ENCODE measurements at regions not wholly inside any gene's neighbourhood (a gene's known extent, or its start where the extent isn't known, plus 50 kb on each side); places are given as distances from the start of the nearest gene placed in this dataset.

DNA sequence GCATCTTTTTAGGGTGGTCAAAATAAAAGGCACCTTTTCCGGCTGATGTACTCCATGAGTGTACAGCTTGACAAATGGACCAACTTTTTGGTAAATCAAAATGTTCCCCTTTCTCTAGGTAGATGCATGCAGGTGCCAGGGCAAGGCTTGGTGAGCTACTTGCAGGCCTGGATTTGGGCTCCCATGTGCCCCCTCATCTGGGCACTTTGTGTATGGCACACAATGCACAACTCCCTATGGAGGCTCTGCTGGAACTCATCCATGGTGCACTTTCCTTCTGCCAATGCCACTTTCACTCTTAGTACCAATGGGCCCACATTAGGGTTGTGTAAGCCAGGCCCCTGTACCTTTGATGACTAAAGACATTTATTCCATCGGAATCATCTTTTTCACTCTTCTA is 300.8 kb downstream of the SDHAF3 start:
- Histone ChIP-seq H3K4me3 (replicated peaks in 1 of 3) (no peak overlapping the region), H3K27me3 (no peaks in the 10 kb centered on the region), H3K9me3 (no peaks in the 10 kb centered on the region), H3K4me1 (no peaks in the 10 kb centered on the region), H3K36me3 (no peaks in the 10 kb centered on the region), H3K27ac (no peak overlapping the region)
- intact Hi-C loops (cut with DNase I), result no loop called here
- WGBS, 2 donors, result 91 to 94% methylated on average over 2 of the region's 2 CpGs
- TF ChIP-seq POLR2A (IDR thresholded peaks at IDR 0.05), result no peak
- TF ChIP-seq, protein P1, sequence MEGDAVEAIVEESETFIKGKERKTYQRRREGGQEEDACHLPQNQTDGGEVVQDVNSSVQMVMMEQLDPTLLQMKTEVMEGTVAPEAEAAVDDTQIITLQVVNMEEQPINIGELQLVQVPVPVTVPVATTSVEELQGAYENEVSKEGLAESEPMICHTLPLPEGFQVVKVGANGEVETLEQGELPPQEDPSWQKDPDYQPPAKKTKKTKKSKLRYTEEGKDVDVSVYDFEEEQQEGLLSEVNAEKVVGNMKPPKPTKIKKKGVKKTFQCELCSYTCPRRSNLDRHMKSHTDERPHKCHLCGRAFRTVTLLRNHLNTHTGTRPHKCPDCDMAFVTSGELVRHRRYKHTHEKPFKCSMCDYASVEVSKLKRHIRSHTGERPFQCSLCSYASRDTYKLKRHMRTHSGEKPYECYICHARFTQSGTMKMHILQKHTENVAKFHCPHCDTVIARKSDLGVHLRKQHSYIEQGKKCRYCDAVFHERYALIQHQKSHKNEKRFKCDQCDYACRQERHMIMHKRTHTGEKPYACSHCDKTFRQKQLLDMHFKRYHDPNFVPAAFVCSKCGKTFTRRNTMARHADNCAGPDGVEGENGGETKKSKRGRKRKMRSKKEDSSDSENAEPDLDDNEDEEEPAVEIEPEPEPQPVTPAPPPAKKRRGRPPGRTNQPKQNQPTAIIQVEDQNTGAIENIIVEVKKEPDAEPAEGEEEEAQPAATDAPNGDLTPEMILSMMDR (IDR thresholded peaks at IDR 0.05), result no peak
- DNase-seq, result no peak

DNA sequence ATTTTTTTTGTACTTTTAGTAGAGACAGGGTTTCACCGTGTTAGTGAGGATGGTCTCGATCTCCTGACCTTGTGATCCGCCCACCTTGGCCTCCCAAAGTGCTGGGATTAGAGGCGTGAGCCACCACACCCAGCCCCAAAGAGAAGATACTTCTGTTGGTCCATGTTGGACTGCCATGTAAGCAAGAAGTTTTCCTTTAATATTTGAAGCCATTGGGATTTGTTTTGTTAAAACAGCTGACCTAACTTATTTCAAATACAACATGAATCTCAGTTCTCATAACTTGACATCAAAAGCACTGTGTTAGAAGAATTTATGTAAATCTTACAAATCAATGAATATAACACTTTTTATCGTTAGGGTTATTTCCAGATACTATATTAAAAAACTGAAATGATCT is 302.4 kb downstream of the SDHAF3 start:
- no peaks in the 10 kb centered on the region for H3K9me3 ChIP-seq
- no peak overlapping the region for H3K27ac ChIP-seq
- no peak overlapping the region for H3K4me3 ChIP-seq (replicated peaks in 1 of 3)
- no peak for TF ChIP-seq POLR2A (IDR thresholded peaks at IDR 0.05)
- TF ChIP-seq, protein P1 (IDR thresholded peaks at IDR 0.05), result no peak
- 90 to 91% methylated on average over 5 of the region's 5 CpGs for WGBS, 2 donors
- DNase-seq, result no peak
- no peaks in the 10 kb centered on the region for H3K36me3 ChIP-seq
- H3K27me3 ChIP-seq, result no peaks in the 10 kb centered on the region
- no peaks in the 10 kb centered on the region for H3K4me1 ChIP-seq
- intact Hi-C loops (cut with DNase I), result no loop called here

DNA sequence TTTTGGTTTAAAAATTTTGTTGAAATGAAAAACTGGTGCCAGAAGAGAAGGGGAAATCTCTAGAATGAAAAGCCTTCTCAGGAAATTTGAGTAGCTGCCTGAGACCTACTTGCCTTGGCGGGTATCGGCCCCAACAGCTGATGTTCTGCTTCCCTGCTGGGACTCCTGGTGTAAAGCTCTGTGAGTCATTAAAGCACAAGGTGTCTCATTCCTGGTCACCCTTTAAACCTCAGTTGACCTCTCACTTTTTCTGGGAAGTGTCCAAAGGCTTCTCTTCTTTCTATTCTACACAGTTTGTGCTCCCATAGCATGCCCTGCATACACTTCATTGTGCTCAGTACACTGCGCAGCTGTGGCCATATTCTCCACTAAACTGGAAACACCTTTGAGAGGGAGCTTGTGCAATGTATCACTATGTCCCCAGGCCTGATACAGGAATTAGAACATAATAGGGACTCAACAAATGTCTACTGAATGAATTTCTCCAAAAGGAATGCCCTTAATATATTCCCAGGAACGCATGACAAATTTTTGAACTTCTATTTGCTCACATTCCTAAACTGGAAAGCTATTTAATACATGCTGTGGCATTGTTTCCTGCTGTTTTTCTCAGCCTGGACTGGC is 303.9 kb downstream of the SDHAF3 start:
- DNase-seq, result no peak
- H3K36me3 ChIP-seq, result no peaks in the 10 kb centered on the region
- no peaks in the 10 kb centered on the region for H3K27me3 ChIP-seq
- H3K9me3 ChIP-seq, result no peaks in the 10 kb centered on the region
- intact Hi-C loops (cut with DNase I), result no loop called here
- H3K4me3 ChIP-seq (replicated peaks in 1 of 3), result no peak overlapping the region
- H3K27ac ChIP-seq, result no peak overlapping the region
- 84 to 89% methylated on average over 4 of the region's 4 CpGs for WGBS, 2 donors
- H3K4me1 ChIP-seq, result no peaks in the 10 kb centered on the region
- TF ChIP-seq, protein P1 (IDR thresholded peaks at IDR 0.05), result no peak
- TF ChIP-seq POLR2A (IDR thresholded peaks at IDR 0.05), result no peak

DNA sequence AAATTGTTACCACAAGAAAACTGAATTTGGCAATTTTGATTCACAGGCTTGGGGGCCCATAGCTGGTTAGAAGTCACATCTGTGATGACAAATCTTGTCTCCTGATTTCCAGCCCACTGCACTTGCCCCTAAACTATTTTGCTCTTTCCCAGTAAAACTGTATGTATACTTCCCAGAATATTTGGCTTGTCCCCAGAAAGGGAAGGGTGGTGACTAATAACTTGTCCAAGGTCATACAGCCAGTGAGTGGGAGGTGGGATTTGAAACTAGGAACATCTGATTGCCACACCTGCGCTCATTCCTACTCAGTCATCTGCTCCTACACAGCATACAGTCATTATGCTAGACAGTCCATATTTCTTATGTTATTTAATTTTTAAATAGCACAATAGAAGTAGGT is 304.5 kb downstream of the SDHAF3 start:
- intact Hi-C loops (cut with DNase I), result no loop called here
- no peak overlapping the region for H3K4me3 ChIP-seq (replicated peaks in 1 of 3)
- H3K9me3 ChIP-seq, result no peaks in the 10 kb centered on the region
- no peaks in the 10 kb centered on the region for H3K27me3 ChIP-seq
- whole genome bisulfite sequencing, 2 donors, result 89 to 93% methylated on average over 1 of the region's 1 CpG
- TF ChIP-seq POLR2A (IDR thresholded peaks at IDR 0.05), result no peak
- no peaks in the 10 kb centered on the region for H3K36me3 ChIP-seq
- no peak for DNase-seq
- H3K27ac ChIP-seq, result no peak overlapping the region
- H3K4me1 ChIP-seq, result no peaks in the 10 kb centered on the region

DNA sequence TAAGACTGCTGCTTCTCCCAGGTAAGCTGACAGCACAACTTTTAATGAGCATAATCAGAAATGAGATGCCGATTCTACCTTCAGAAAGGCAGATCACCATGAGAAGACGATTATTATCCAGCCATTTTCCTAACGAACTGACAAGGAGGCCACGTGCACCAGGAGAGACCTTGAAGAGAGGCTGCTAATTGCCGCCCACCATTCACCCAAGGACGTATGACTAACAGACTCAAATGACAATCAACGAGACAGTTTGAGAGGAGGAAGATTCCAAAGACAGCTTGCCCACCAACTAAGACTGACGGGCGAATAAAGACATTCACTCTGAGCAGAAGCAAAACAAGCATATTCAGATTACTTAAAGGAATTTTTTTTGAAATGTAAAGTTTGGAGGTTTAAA is 301.9 kb upstream of the TAC1 start:
- Histone ChIP-seq H3K9me3 (no peaks in the 10 kb centered on the region), H3K4me3 (replicated peaks in 1 of 3) (no peak overlapping the region), H3K4me1 (no peaks in the 10 kb centered on the region), H3K36me3 (no peaks in the 10 kb centered on the region), H3K27ac (no peak overlapping the region), H3K27me3 (no peaks in the 10 kb centered on the region)
- WGBS, 2 donors, result 78 to 85% methylated on average over 9 of the region's 9 CpGs
- no peak for DNase-seq
- intact Hi-C loops (cut with DNase I), result no loop called here
- TF ChIP-seq, protein P1 (IDR thresholded peaks at IDR 0.05), result no peak
- no peak for TF ChIP-seq POLR2A (IDR thresholded peaks at IDR 0.05)
